HCT116 (cell line): ENCODE measurements at regions not wholly inside any gene's neighbourhood (a gene's known extent, or its start where the extent isn't known, plus 50 kb on each side); places are given as distances from the start of the nearest gene placed in this dataset.

ENCODE experiments used
- CEBPB ChIP-seq: IDR thresholded peaks from 2 replicates; pipeline ENCODE4 v1.6.1; 2012; ENCODE audit warnings: low read depth
- EZH2 ChIP-seq: fragments of 200-600 bp; sonication (generic); IDR thresholded peaks from 2 replicates; pipeline ENCODE4 v1.6.1; 2017; ENCODE audit warnings: antibody characterized with exemption, mixed run types
- POLR2A ChIP-seq: IDR thresholded peaks from 2 replicates; pipeline ENCODE4 v1.7.0; 2011; ENCODE audit warnings: borderline replicate concordance; ENCODE audit not compliant: insufficient read depth, insufficient read length; ENCODE audit errors: extremely low read depth
- TF ChIP-seq, protein P1 (sequence below), 3 experiments: fragments of 200-600 bp in 1 of 3; sonication (generic) in 1 of 3; IDR thresholded peaks in 2 of 3; conservative IDR thresholded peaks in 1 of 3; 2 replicates each; pipeline ENCODE4 v1.5.1; 2012 to 2017; ENCODE audit warnings: low read depth in 2 of 3, low read length in 2 of 3, antibody characterized with exemption in 1 of 3, borderline replicate concordance in 1 of 3, control low read depth in 1 of 3, mild to moderate bottlenecking in 1 of 3, mixed read lengths in 1 of 3, mixed run types in 1 of 3, moderate library complexity in 1 of 3; ENCODE audit not compliant: insufficient read depth in 1 of 3

DNA sequence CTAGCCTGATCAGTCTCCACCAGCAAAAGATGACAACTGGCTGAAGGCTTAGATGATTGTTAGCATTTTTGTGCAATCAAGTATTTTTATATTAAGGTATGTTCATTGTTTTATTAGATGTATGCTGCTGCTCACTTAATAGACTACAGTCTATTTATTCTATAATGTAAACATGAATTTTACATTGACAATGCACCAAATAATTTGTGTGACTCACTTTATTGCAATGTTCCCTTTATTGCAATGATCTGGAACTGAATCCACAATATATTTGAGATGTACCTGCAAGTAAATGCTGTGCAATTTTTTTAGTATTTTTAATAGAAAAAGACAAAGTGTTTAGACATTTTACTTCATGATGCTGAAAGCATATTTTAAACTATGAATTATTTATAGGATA lies 896.5 kb downstream of the AMY1C start:
- TF ChIP-seq, protein P1, sequence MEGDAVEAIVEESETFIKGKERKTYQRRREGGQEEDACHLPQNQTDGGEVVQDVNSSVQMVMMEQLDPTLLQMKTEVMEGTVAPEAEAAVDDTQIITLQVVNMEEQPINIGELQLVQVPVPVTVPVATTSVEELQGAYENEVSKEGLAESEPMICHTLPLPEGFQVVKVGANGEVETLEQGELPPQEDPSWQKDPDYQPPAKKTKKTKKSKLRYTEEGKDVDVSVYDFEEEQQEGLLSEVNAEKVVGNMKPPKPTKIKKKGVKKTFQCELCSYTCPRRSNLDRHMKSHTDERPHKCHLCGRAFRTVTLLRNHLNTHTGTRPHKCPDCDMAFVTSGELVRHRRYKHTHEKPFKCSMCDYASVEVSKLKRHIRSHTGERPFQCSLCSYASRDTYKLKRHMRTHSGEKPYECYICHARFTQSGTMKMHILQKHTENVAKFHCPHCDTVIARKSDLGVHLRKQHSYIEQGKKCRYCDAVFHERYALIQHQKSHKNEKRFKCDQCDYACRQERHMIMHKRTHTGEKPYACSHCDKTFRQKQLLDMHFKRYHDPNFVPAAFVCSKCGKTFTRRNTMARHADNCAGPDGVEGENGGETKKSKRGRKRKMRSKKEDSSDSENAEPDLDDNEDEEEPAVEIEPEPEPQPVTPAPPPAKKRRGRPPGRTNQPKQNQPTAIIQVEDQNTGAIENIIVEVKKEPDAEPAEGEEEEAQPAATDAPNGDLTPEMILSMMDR (IDR thresholded peaks at IDR 0.05 in 2 of 3, conservative IDR thresholded peaks at IDR 0.05 in 1 of 3; ENCODE audit: borderline replicate concordance in 1 of 3, insufficient read depth in 1 of 3, low read depth in 2 of 3, low read length in 2 of 3), result no peak
- no peak for TF ChIP-seq CEBPB
- no peak for TF ChIP-seq EZH2
- no peak for TF ChIP-seq POLR2A
